ENCODE measurements at regions not wholly inside any gene's neighbourhood (a gene's known extent, or its start where the extent isn't known, plus 50 kb on each side); places are given as distances from the start of the nearest gene placed in this dataset.

GRCh38 chr10:108050626-108051025 lies 886.1 kb upstream of the SORCS1 start:
- TF ChIP-seq CTCF (conservative IDR thresholded peaks at IDR 0.05 in 1 of 2, IDR thresholded peaks at IDR 0.05 in 1 of 2; ENCODE audit: low read depth in 1 of 2, low read length in 2 of 2): no peak
- no peak for TF ChIP-seq EZH2 (IDR thresholded peaks at IDR 0.05; ENCODE audit: low read length, missing control alignments)

Measured in fibroblast of lung (primary cell).